Activated T-cell treated with anti-CD3 and anti-CD28 coated beads for 24 hours (primary cell): ENCODE measurements at regions not wholly inside any gene's neighbourhood (a gene's known extent, or its start where the extent isn't known, plus 50 kb on each side); places are given as distances from the start of the nearest gene placed in this dataset.

Source experiments
- DNase-seq: peaks from one replicate; pipeline ENCODE4 v3.0.0-alpha.2; 2020; ENCODE audit warnings: low read depth

- DNase-seq, result peak; percentile 44
Measured at GRCh38 chr2:204325468-204325867, 219.8 kb upstream of the PARD3B start.

- DNase-seq, result no peak
Measured at GRCh38 chr2:204328373-204328772, 216.9 kb upstream of the PARD3B start.

DNA sequence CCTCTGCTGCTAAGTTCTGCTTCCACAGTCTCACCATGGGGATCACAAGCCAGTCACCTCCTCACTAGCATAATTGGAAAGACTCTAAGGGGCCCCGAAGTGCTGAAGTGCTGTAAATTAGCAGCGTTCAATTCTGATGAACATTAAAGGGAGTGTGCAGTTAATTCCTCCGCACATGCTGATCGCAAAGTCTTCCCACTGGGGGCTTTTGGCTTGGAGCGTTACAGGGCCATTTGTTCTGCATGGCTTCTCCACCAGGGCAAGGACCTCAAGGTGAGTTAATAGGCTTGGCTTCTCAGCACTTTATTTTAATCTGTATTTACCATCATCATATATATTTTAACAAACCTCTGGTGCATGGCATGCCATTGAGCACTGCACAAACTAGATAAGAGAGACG, 216.3 kb upstream of the PARD3B start:
- DNase-seq, result no peak

- no peak for DNase-seq
Measured at GRCh38 chr2:204329532-204329931, 215.7 kb upstream of the PARD3B start.

DNA sequence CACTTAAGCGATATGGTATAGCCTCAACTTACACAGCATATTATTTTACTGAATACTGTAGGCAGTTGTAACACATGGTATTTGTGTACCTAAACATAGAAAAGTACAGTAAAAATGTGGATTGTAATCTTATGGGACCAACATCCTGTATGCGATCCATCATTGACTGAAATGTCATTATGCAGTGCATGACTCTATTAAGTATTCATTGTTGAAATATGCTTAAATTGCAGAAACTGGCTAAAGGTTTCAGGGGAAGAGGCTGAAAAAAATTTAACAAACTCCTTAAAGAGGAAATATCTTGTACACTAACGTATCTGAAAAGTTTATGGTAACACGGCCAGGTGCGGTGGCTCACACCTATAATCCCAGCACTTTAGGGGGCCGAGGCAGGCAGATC, 214.1 kb upstream of the PARD3B start:
- no peak for DNase-seq

GRCh38 chr2:204331988-204332387, 213.3 kb upstream of the PARD3B start:
- no peak for DNase-seq

DNA sequence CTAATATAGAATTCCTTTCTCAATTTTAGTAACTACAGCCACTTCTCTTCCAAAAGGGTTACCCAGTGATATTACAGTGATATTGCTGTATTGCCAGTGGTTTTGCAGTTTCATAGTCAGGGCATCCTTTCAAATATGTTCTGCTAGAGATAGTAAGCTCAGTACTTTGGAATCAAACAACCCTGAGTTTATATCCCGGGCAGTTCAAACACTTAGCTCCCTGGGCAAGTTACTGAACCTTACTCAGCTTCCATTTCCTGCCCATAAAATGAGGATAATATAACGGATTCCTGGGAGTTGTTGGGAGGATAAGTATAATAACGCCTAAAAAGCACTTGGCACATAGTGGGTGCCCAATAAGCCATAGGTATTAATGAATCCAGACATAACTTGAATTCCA, 212.6 kb upstream of the PARD3B start:
- DNase-seq, result no peak

- no peak for DNase-seq
Measured at GRCh38 chr2:204333861-204334260, 211.4 kb upstream of the PARD3B start.

- no peak for DNase-seq
Measured at GRCh38 chr2:204335451-204336058, 209.7 kb upstream of the PARD3B start.

GRCh38 chr2:204336153-204336744, 209.0 kb upstream of the PARD3B start:
- no peak for DNase-seq

- DNase-seq, result no peak
Measured at GRCh38 chr2:204337638-204338037, 207.6 kb upstream of the PARD3B start.

DNA sequence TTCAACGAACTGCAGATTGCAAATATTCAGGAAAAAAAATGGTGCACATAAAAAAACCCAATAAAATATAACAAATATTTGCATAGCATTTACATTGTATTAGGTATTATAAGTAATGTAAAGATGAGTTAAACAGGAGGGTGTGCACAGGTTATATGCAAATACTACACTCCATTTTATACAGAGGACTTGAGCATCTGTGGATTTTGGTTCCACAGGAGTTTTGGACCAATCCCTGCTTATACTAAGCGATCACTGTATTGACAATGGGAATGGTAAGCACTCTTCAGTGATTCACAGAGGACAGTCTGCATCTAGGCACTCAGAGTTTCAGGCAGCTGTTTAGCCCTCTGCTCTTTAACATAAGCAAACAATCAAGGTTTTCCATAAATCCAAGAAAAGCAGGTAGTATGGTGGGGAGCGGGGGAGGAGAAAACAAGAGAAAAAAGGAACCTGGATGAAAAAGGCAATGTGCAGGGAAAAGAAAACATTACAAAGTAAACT, 206.0 kb upstream of the PARD3B start:
- no peak for DNase-seq

DNA sequence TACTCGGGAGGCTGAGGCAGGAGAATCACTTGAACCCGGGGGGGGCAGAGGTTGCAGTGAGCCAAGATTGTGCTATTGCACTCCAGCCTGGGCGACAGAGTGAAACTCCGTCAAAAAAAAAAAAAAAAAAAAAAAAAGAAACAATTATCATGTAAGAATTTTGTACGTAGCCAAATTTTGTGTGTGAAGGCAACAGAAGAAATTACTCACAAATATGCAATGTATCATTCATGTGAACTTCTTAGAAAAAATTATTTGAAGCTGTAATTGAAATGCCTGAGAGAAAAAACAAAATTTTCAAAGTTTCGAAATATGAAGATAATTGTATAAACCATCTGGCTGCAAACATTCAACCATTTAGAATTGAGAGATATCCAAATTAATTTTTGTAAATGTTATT, 204.8 kb upstream of the PARD3B start:
- DNase-seq, result no peak

DNA sequence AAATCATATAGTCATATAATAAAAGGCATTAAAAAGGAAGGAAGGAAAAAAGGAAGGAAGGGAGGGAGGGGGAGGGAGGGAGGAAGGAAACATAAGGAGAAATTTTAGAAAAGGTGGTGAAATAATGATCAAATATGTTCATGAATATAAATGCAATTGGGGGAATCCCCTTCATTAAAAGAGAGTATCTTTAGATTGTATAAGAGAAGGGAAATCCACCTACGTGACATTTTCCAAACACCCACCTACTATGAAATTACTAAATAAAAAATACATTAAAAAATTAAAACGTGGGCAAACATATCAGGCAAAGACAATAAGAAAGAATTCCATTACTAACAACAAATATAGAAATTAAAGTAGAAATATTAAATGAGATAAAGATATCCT, 203.4 kb upstream of the PARD3B start:
- DNase-seq, result no peak

DNA sequence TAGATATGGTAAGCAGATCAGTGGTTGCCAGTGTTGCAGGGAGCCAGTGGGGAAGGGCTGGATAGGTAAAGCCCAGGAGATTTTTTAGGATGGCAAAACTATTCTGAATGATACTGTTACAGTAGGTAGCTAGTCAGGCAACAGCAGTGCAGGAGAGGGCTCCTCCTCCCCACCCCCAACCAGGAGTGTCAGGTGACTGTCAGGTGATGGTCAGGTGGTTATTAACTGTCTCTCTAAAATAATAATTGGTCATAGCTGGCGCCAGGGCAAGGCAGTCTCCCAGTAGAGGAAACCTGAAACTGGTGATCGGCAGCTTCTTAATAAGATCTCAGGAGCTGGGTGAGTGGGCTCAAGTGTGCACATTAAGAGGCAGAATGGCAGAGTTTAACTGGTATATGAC, 201.6 kb upstream of the PARD3B start:
- no peak for DNase-seq

- no peak for DNase-seq
Measured at GRCh38 chr2:204344119-204344518, 201.2 kb upstream of the PARD3B start.

DNA sequence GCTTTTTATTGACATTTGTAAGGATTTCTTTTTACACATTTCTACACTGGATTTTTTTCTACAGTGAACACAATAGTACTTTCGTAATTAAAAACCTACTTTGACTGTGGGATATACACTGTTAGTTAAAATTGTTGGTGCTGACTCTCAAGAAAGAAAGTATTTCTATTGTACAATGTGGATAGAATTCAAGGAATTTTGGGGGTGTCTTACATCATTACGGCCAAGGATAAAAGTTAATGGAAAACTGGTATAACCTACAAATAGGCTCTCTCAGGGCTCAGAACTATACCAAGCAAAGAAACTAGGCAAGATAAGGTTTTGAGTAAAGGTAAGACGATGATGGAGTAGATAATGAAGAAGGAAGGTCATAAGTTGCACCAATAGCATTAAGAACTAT, 198.4 kb upstream of the PARD3B start:
- no peak for DNase-seq

GRCh38 chr2:204353823-204354222, 191.5 kb upstream of the PARD3B start:
- no peak for DNase-seq

GRCh38 chr2:204354442-204354856, 190.8 kb upstream of the PARD3B start:
- DNase-seq, result no peak

- no peak for DNase-seq
Measured at GRCh38 chr2:204355688-204356087, 189.6 kb upstream of the PARD3B start.

GRCh38 chr2:204356151-204356641, 189.1 kb upstream of the PARD3B start:
- DNase-seq, result no peak

DNA sequence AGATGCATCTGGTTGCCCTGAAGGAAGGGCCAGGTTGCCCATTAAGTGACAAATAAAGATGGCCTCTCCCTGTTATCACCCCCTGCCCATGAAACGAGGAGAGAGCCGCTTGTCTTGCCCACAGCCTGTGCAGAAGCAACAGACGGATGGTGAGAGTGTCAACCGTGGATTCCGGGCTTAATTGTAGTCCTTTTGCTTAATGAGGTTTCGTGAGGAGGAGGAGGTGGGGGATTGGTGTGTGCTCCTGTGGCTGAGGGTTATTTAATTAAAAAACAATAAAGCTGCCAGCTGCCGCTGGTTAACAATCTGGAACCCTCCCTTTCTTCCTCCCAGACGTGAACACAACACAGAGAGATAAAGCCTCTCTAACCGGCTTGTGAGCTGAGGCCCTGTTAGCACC, 188.0 kb upstream of the PARD3B start:
- no peak for DNase-seq

- DNase-seq, result no peak
Measured at GRCh38 chr2:204359076-204359475, 186.2 kb upstream of the PARD3B start.
